ENCODE measurements at regions not wholly inside any gene's neighbourhood (a gene's known extent, or its start where the extent isn't known, plus 50 kb on each side); places are given as distances from the start of the nearest gene placed in this dataset.
"Not testable (repeated sequence)": the region's sequence is repeated elsewhere in the genome, so short reads cannot be mapped to it uniquely, and the experiment has no call there.

DNA sequence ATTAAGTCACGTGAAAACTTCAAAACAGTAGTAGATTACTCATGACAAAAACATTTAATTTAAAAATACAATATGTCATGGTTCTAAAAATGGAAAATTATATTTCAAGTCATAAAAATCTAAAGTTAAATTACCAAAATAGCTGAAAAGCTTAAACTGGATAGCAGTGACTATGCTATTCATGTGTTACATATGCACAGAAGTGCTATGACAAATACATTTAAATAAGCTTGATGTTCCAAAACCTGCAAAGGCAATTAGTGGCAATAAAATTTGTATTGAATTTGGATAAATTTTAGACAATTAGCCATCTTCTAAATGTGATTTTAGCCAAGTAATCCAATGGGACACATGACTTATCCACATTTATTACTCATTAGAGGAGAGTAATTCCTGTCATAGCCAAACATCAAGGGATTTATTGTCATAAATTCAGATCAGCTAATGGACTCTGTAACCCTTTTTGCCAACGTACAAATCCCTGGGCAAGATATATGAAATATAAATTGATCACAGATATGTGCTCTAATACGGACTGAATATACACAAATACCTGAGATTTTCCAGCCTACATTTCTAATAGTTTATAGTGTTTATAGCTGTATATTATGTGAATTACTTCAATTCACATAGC, 419.4 kb downstream of the ISL1 start:
- WGBS: 92% methylated on average over 3 of the region's 3 CpGs
- H3K4me1 ChIP-seq (ENCODE audit: control insufficient read depth in 2 of 2, insufficient read depth in 2 of 2, low read length in 2 of 2): no peaks in the 10 kb centered on the region
- no peak for DNase-seq (ENCODE audit: low read depth in 6 of 9, low spot score in 9 of 9)
- H3K27me3 ChIP-seq (ENCODE audit: control insufficient read depth in 2 of 2, insufficient read depth in 1 of 2, low read length in 1 of 2): no peaks in the 10 kb centered on the region
- no peak overlapping the region for H3K27ac ChIP-seq (ENCODE audit: low read depth in 1 of 2, low read length in 1 of 2)
- H3K36me3 ChIP-seq (ENCODE audit: control insufficient read depth in 2 of 2, insufficient read depth in 2 of 2, low read length in 1 of 2): no peaks in the 10 kb centered on the region
- H3K4me3 ChIP-seq (ENCODE audit: low read length in 2 of 2): no peak overlapping the region
- H3K9me3 ChIP-seq (ENCODE audit: control insufficient read depth in 2 of 2, insufficient read depth in 1 of 2, low read length in 1 of 2): no peaks in the 10 kb centered on the region

DNA sequence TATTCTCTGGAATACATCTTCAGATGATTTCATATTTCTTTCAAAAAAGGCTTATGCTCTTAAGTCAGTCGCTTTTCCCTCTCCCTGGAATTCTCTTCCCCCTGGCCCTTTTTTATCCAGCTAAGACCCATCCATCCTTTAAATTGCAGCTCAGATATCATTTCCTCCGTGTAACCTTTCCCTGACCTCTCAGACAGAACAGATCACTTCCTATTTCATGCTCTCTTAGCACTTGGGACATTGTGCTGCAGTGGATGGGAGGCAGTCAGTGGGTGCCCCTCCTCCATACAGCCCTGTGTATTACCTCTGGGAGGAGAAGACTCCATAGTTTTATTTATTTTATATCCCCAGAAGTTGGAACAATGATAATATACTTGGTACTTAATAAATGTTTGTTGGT, 423.4 kb downstream of the ISL1 start:
- Histone ChIP-seq H3K9me3 (ENCODE audit: control insufficient read depth in 2 of 2, insufficient read depth in 1 of 2, low read length in 1 of 2) (no peaks in the 10 kb centered on the region), H3K27me3 (ENCODE audit: control insufficient read depth in 2 of 2, insufficient read depth in 1 of 2, low read length in 1 of 2) (no peaks in the 10 kb centered on the region), H3K4me1 (ENCODE audit: control insufficient read depth in 2 of 2, insufficient read depth in 2 of 2, low read length in 2 of 2) (no peaks in the 10 kb centered on the region), H3K4me3 (ENCODE audit: low read length in 2 of 2) (no peak overlapping the region), H3K36me3 (ENCODE audit: control insufficient read depth in 2 of 2, insufficient read depth in 2 of 2, low read length in 1 of 2) (no peaks in the 10 kb centered on the region), H3K27ac (ENCODE audit: low read depth in 1 of 2, low read length in 1 of 2) (no peak overlapping the region)
- 45% methylated on average over 2 of the region's 2 CpGs for WGBS
- DNase-seq (ENCODE audit: low read depth in 6 of 9, low spot score in 9 of 9): no peak

DNA sequence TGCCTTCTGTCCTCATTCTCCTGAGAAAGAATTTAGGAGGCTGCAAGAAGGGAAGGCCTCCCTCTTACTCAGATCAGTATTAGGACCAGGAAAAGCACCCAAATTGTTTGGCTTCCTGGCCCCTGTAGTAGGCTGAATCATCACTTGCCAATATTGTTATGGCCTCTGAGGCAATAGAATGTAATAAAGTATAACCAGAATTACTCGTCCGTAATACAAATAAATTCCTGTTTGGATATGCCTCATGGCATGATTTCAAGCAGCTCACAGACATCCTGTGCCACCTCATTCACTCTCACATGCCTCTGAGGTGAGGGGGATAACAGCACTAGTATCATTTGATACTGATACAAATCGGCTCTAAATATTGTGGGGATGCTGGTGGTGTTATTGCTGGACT, 427.3 kb downstream of the ISL1 start:
- Histone ChIP-seq H3K27me3 (ENCODE audit: control insufficient read depth in 2 of 2, insufficient read depth in 1 of 2, low read length in 1 of 2) (no peaks in the 10 kb centered on the region), H3K4me3 (ENCODE audit: low read length in 2 of 2) (no peak overlapping the region), H3K4me1 (ENCODE audit: control insufficient read depth in 2 of 2, insufficient read depth in 2 of 2, low read length in 2 of 2) (no peaks in the 10 kb centered on the region), H3K9me3 (ENCODE audit: control insufficient read depth in 2 of 2, insufficient read depth in 1 of 2, low read length in 1 of 2) (no peaks in the 10 kb centered on the region), H3K36me3 (ENCODE audit: control insufficient read depth in 2 of 2, insufficient read depth in 2 of 2, low read length in 1 of 2) (no peaks in the 10 kb centered on the region), H3K27ac (ENCODE audit: low read depth in 1 of 2, low read length in 1 of 2) (no peak overlapping the region)
- DNase-seq (ENCODE audit: low read depth in 6 of 9, low spot score in 9 of 9): no peak
- 61% methylated on average over 3 of the region's 3 CpGs for WGBS

DNA sequence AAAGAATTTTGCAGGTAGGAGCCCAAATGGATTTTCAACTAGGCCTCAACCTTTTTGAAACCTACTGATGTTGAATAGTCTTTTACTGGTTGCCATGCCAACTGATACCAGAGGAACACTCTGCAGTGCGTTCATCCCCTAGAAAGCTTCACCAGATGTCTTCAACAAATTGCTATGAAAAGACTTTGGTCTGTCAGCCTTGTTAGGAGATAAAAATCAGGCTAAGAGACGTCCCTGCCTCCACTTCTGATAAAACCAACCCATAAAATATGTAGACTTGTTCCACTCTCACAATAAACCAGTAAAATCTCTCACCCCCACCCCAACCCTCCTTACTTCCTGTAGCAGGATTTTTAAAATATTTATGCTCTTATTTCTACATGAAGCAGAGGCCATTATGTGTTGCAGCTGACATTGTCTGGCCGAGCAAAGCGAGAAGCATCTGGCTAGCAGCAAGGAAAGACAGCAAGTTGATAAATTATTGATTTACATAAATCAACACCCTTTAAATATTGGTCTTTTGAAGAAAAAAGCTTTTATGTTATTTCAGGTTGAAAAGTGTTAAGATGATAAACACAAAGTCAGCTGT, 428.7 kb downstream of the ISL1 start:
- H3K4me3 ChIP-seq (ENCODE audit: low read length in 2 of 2): no peak overlapping the region
- DNase-seq (ENCODE audit: low read depth in 6 of 9, low spot score in 9 of 9): no peak

DNA sequence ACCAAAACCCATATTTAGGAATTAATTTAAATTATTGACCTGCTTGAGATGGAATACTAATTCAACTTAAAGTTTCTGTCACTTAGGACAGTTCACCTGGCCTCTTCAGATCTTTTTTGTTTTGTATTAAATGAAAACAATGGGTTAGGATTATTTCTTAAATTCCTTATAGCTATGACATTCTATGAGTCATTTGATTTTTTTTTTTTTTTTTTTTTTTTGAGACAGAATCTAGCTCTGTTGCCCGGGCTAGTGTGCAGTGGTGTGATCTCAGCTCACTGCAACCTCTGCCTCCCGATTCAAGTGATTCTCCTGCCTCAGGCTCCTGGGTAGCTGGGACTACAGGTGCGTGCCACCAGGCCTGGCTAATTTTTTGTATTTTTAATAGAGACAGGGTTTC, 431.6 kb downstream of the ISL1 start:
- H3K36me3 ChIP-seq (ENCODE audit: control insufficient read depth in 2 of 2, insufficient read depth in 2 of 2, low read length in 1 of 2); H3K4me3 ChIP-seq (ENCODE audit: low read length in 2 of 2); H3K27me3 ChIP-seq (ENCODE audit: control insufficient read depth in 2 of 2, insufficient read depth in 1 of 2, low read length in 1 of 2); H3K9me3 ChIP-seq (ENCODE audit: control insufficient read depth in 2 of 2, insufficient read depth in 1 of 2, low read length in 1 of 2); H3K27ac ChIP-seq (ENCODE audit: low read depth in 1 of 2, low read length in 1 of 2); DNase-seq (ENCODE audit: low read depth in 6 of 9, low spot score in 9 of 9); H3K4me1 ChIP-seq (ENCODE audit: control insufficient read depth in 2 of 2, insufficient read depth in 2 of 2, low read length in 2 of 2): not testable (repeated sequence)
- 93% methylated on average over 3 of the region's 3 CpGs for WGBS

More for the DNA sequence above, 428.7 kb downstream of the ISL1 start:
- 81% methylated on average over 4 of the region's 4 CpGs for WGBS
- Histone ChIP-seq H3K27ac (ENCODE audit: low read depth in 1 of 2, low read length in 1 of 2) (no peak overlapping the region), H3K9me3 (ENCODE audit: control insufficient read depth in 2 of 2, insufficient read depth in 1 of 2, low read length in 1 of 2) (no peaks in the 10 kb centered on the region), H3K4me1 (ENCODE audit: control insufficient read depth in 2 of 2, insufficient read depth in 2 of 2, low read length in 2 of 2) (no peaks in the 10 kb centered on the region), H3K36me3 (ENCODE audit: control insufficient read depth in 2 of 2, insufficient read depth in 2 of 2, low read length in 1 of 2) (no peaks in the 10 kb centered on the region), H3K27me3 (ENCODE audit: control insufficient read depth in 2 of 2, insufficient read depth in 1 of 2, low read length in 1 of 2) (no peaks in the 10 kb centered on the region)

DNA sequence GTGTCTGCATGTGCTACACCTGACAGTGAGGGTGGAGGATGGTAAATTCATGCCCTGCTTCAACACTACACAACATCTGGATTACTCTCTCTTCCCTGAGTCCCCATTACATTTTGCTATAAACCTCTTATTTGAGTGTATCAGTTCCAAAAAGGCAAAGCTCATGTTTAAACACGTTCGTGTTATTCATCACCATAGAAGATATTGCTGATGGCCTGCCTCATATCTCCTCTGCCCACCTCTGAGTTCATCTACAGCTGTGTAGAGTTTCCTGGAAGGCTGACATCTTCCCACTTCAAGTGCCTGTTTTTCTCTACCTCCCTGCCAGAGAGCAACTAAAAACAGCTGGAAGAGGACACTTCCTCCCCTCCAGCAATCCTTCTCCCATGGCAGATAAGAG, 433.2 kb downstream of the ISL1 start:
- DNase-seq (ENCODE audit: low read depth in 6 of 9, low spot score in 9 of 9): no peak
- H3K4me3 ChIP-seq (ENCODE audit: low read length in 2 of 2): no peak overlapping the region
- H3K27ac ChIP-seq (ENCODE audit: low read depth in 1 of 2, low read length in 1 of 2): no peak overlapping the region
- WGBS: 86% methylated on average over 2 of the region's 2 CpGs
- H3K27me3 ChIP-seq (ENCODE audit: control insufficient read depth in 2 of 2, insufficient read depth in 1 of 2, low read length in 1 of 2): no peaks in the 10 kb centered on the region
- H3K9me3 ChIP-seq (ENCODE audit: control insufficient read depth in 2 of 2, insufficient read depth in 1 of 2, low read length in 1 of 2): no peaks in the 10 kb centered on the region
- no peaks in the 10 kb centered on the region for H3K36me3 ChIP-seq (ENCODE audit: control insufficient read depth in 2 of 2, insufficient read depth in 2 of 2, low read length in 1 of 2)
- no peaks in the 10 kb centered on the region for H3K4me1 ChIP-seq (ENCODE audit: control insufficient read depth in 2 of 2, insufficient read depth in 2 of 2, low read length in 2 of 2)

DNA sequence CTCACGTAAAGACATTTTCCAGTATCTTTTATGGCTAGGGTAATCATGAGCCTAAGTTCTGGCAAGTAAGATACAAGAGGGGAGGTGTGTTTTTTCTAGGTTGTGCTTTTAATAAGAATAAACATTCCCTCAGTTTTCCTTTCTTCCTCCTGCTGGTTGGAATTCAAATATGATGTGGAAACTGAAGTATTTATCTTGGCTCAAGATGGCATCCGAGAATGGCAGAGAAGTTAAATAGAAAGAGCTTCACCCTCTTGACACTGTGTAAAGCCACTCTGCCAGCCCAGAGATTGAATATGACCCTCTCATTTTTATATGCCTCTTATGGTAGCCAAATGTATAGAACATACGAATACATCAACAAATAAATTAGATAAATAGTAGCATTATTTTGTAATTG, 438.4 kb downstream of the ISL1 start:
- 94% methylated on average over 3 of the region's 3 CpGs for WGBS
- no peaks in the 10 kb centered on the region for H3K9me3 ChIP-seq (ENCODE audit: control insufficient read depth in 2 of 2, insufficient read depth in 1 of 2, low read length in 1 of 2)
- H3K27ac ChIP-seq (ENCODE audit: low read depth in 1 of 2, low read length in 1 of 2): no peak overlapping the region
- H3K36me3 ChIP-seq (ENCODE audit: control insufficient read depth in 2 of 2, insufficient read depth in 2 of 2, low read length in 1 of 2): no peaks in the 10 kb centered on the region
- no peaks in the 10 kb centered on the region for H3K27me3 ChIP-seq (ENCODE audit: control insufficient read depth in 2 of 2, insufficient read depth in 1 of 2, low read length in 1 of 2)
- DNase-seq (ENCODE audit: low read depth in 6 of 9, low spot score in 9 of 9): no peak
- H3K4me3 ChIP-seq (ENCODE audit: low read length in 2 of 2): no peak overlapping the region
- no peaks in the 10 kb centered on the region for H3K4me1 ChIP-seq (ENCODE audit: control insufficient read depth in 2 of 2, insufficient read depth in 2 of 2, low read length in 2 of 2)

GRCh38 chr5:51829230-51829629, 446.0 kb downstream of the ISL1 start:
- WGBS: 83% methylated on average over 2 of the region's 2 CpGs
- H3K36me3 ChIP-seq (ENCODE audit: control insufficient read depth in 2 of 2, insufficient read depth in 2 of 2, low read length in 1 of 2): no peaks in the 10 kb centered on the region
- no peak overlapping the region for H3K27ac ChIP-seq (ENCODE audit: low read depth in 1 of 2, low read length in 1 of 2)
- H3K27me3 ChIP-seq (ENCODE audit: control insufficient read depth in 2 of 2, insufficient read depth in 1 of 2, low read length in 1 of 2): no peaks in the 10 kb centered on the region
- H3K4me3 ChIP-seq (ENCODE audit: low read length in 2 of 2): no peak overlapping the region
- DNase-seq (ENCODE audit: low read depth in 6 of 9, low spot score in 9 of 9): no peak
- no peaks in the 10 kb centered on the region for H3K4me1 ChIP-seq (ENCODE audit: control insufficient read depth in 2 of 2, insufficient read depth in 2 of 2, low read length in 2 of 2)
- no peaks in the 10 kb centered on the region for H3K9me3 ChIP-seq (ENCODE audit: control insufficient read depth in 2 of 2, insufficient read depth in 1 of 2, low read length in 1 of 2)

- Histone ChIP-seq H3K27ac (ENCODE audit: low read depth in 1 of 2, low read length in 1 of 2) (no peak overlapping the region), H3K27me3 (ENCODE audit: control insufficient read depth in 2 of 2, insufficient read depth in 1 of 2, low read length in 1 of 2) (no peaks in the 10 kb centered on the region), H3K4me3 (ENCODE audit: low read length in 2 of 2) (no peak overlapping the region), H3K4me1 (ENCODE audit: control insufficient read depth in 2 of 2, insufficient read depth in 2 of 2, low read length in 2 of 2) (no peaks in the 10 kb centered on the region), H3K9me3 (ENCODE audit: control insufficient read depth in 2 of 2, insufficient read depth in 1 of 2, low read length in 1 of 2) (no peaks in the 10 kb centered on the region), H3K36me3 (ENCODE audit: control insufficient read depth in 2 of 2, insufficient read depth in 2 of 2, low read length in 1 of 2) (no peaks in the 10 kb centered on the region)
- DNase-seq (ENCODE audit: low read depth in 6 of 9, low spot score in 9 of 9): no peak
These were observed 446.4 kb downstream of the ISL1 start for GRCh38 chr5:51829691-51830090.

Data from thymus (tissue), 11 donors.